ENCODE measurements at regions not wholly inside any gene's neighbourhood (a gene's known extent, or its start where the extent isn't known, plus 50 kb on each side); places are given as distances from the start of the nearest gene placed in this dataset.

DNA sequence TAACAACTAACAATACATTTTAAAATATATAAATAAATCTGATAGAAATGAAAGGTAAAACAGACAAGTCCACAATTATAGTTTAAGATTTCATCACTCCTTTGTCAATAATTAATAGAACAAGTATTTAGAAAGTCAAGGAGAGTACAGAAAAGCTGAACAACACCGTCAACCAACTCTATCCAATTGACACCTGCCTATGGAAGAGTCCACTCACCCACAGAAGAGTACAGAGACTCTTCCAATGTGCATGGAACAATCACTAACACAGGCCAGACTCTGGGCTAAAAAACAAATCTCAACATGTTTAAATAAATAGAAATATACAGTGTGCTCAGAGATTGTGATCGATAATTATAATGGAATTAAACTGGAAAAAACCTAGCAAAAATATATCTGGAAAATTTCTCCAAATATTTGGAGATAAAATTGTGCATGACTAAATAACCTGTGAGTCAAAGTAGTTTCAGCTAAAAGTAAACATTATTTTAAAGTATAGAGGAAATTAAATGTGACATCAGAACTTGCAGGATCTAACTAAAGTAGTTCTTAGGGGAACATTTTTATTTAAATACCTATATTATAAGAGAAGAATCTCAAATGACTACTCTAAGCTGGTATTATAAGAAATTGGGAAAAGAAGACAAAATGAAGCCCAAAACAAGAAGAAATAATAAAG is 109.9 kb upstream of the EGFR start:
- TF ChIP-seq, protein P1, sequence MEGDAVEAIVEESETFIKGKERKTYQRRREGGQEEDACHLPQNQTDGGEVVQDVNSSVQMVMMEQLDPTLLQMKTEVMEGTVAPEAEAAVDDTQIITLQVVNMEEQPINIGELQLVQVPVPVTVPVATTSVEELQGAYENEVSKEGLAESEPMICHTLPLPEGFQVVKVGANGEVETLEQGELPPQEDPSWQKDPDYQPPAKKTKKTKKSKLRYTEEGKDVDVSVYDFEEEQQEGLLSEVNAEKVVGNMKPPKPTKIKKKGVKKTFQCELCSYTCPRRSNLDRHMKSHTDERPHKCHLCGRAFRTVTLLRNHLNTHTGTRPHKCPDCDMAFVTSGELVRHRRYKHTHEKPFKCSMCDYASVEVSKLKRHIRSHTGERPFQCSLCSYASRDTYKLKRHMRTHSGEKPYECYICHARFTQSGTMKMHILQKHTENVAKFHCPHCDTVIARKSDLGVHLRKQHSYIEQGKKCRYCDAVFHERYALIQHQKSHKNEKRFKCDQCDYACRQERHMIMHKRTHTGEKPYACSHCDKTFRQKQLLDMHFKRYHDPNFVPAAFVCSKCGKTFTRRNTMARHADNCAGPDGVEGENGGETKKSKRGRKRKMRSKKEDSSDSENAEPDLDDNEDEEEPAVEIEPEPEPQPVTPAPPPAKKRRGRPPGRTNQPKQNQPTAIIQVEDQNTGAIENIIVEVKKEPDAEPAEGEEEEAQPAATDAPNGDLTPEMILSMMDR (conservative IDR thresholded peaks at IDR 0.05 in 1 of 2, IDR thresholded peaks at IDR 0.05 in 1 of 2; ENCODE audit: low read depth in 1 of 2, low read length in 2 of 2): no peak
- TF ChIP-seq EZH2 (IDR thresholded peaks at IDR 0.05; ENCODE audit: low read length, missing control alignments): no peak

Data from fibroblast of lung (primary cell).